ENCODE measurements at regions not wholly inside any gene's neighbourhood (a gene's known extent, or its start where the extent isn't known, plus 50 kb on each side); places are given as distances from the start of the nearest gene placed in this dataset.

GRCh38 chr12:78612190-78612589, 252.4 kb upstream of the SYT1 start:
- TF ChIP-seq, protein P1, sequence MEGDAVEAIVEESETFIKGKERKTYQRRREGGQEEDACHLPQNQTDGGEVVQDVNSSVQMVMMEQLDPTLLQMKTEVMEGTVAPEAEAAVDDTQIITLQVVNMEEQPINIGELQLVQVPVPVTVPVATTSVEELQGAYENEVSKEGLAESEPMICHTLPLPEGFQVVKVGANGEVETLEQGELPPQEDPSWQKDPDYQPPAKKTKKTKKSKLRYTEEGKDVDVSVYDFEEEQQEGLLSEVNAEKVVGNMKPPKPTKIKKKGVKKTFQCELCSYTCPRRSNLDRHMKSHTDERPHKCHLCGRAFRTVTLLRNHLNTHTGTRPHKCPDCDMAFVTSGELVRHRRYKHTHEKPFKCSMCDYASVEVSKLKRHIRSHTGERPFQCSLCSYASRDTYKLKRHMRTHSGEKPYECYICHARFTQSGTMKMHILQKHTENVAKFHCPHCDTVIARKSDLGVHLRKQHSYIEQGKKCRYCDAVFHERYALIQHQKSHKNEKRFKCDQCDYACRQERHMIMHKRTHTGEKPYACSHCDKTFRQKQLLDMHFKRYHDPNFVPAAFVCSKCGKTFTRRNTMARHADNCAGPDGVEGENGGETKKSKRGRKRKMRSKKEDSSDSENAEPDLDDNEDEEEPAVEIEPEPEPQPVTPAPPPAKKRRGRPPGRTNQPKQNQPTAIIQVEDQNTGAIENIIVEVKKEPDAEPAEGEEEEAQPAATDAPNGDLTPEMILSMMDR (IDR thresholded peaks at IDR 0.05; ENCODE audit: borderline replicate concordance, control extremely low read depth, extremely low read depth, insufficient read depth, missing control alignments): no peak
- in situ Hi-C loops (cut with MboI; ENCODE audit: low sequenced_read_pairs, unreplicated experiment): no loop called here
- no peak for DNase-seq (ENCODE audit: low spot score)

GRCh38 chr12:78617683-78618082, 246.9 kb upstream of the SYT1 start:
- in situ Hi-C loops (cut with MboI; ENCODE audit: low sequenced_read_pairs, unreplicated experiment): no loop called here
- TF ChIP-seq, protein P1 (IDR thresholded peaks at IDR 0.05; ENCODE audit: borderline replicate concordance, control extremely low read depth, extremely low read depth, insufficient read depth, missing control alignments): no peak
- DNase-seq (ENCODE audit: low spot score): no peak

- TF ChIP-seq, protein P1 (IDR thresholded peaks at IDR 0.05; ENCODE audit: borderline replicate concordance, control extremely low read depth, extremely low read depth, insufficient read depth, missing control alignments): no peak
- no peak for DNase-seq (ENCODE audit: low spot score)
These were observed 241.9 kb upstream of the SYT1 start for GRCh38 chr12:78622529-78623195.

DNA sequence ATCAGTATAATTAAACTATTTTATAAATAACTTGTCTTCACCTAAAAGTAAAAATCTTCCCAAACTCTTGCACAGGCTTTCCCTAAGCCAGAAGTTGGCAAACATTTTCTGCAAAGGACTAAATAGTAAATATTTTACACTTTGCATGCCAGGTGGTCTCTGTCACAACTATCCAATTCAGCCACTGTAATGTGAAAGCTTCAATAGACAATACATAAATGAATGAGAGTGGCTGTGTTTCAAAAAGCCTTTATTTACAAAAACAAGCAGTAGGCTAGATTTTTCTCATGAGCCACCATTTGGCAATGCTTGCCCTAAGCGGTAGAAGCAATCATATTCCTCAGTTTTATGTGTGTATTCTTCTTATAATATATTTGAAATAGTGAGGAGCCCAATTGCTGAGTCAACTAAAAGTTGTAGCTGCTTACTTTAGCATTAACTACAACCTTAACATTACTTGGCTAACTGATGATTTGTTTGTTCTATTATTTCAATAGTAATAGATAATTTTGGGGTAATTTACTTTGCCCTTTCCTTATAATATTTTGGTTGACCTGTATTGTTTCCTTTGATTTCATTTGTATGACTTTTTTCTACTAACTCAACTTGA, 236.0 kb upstream of the SYT1 start:
- no peak for DNase-seq (ENCODE audit: low spot score)
- TF ChIP-seq, protein P1 (IDR thresholded peaks at IDR 0.05; ENCODE audit: borderline replicate concordance, control extremely low read depth, extremely low read depth, insufficient read depth, missing control alignments): no peak
- in situ Hi-C loops (cut with MboI; ENCODE audit: low sequenced_read_pairs, unreplicated experiment): no loop called here

More at GRCh38 chr12:78622529-78623195, 241.9 kb upstream of the SYT1 start:
- in situ Hi-C loops (cut with MboI; ENCODE audit: low sequenced_read_pairs, unreplicated experiment): no loop called here

DNA sequence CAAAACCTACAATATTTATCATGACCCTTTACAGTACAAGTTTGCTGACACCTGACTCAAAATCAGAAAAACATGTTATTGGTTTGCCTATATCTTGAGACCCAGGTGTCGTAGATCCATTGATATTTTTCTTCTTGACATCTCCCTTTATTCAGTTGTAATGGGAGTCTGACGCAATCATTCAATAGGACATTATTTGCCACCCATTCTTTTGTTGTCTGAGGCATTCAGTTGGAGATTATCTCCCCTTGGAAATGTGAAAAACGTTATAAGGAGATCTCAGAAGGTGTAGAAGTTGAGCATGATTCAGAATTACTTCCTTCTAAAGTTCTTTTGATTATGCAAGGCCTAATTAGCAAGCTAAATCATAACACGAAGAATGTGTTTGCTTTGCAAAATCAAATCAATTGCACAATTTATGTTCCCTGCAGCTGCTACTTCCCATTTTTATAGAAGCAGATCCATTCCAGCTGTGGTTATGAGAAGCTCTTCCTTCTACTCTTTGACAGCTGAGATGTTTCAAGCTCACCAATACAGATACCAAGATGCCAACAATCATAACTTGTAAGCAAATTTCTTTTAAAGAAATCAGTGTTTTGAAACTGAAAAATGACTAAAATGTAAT, 228.2 kb upstream of the SYT1 start:
- in situ Hi-C loops (cut with MboI; ENCODE audit: low sequenced_read_pairs, unreplicated experiment): no loop called here
- TF ChIP-seq, protein P1 (IDR thresholded peaks at IDR 0.05; ENCODE audit: borderline replicate concordance, control extremely low read depth, extremely low read depth, insufficient read depth, missing control alignments): no peak
- no peak for DNase-seq (ENCODE audit: low spot score)

GRCh38 chr12:78641837-78642423, 222.6 kb upstream of the SYT1 start:
- TF ChIP-seq, protein P1 (IDR thresholded peaks at IDR 0.05; ENCODE audit: borderline replicate concordance, control extremely low read depth, extremely low read depth, insufficient read depth, missing control alignments): no peak
- no peak for DNase-seq (ENCODE audit: low spot score)
- in situ Hi-C loops (cut with MboI; ENCODE audit: low sequenced_read_pairs, unreplicated experiment): no loop called here
